Astrocyte (in vitro differentiated cells and primary cell): ENCODE measurements at regions not wholly inside any gene's neighbourhood (a gene's known extent, or its start where the extent isn't known, plus 50 kb on each side); places are given as distances from the start of the nearest gene placed in this dataset.

Experiments used
- DNase-seq: peaks from one replicate; pipeline ENCODE4 v3.0.0-alpha.2; 2010; ENCODE audit warnings: low read depth
- FAIRE-seq: peaks from 2 replicates; lab custom pipeline; 2011; peaks lifted over from hg19 to GRCh38; lab: Jason Lieb, UNC
- H2AFZ ChIP-seq: 2 replicates; pipeline ENCODE4 v1.6.0; 2012; ENCODE audit warnings: low read depth, low read length, inconsistent platforms
- H3K27ac ChIP-seq: 2 replicates; pipeline ENCODE4 v1.5.1; 2011; ENCODE audit warnings: low read depth, low read length, inconsistent platforms
- H3K27me3 ChIP-seq: 2 replicates; pipeline ENCODE4 v1.6.0; 2011; ENCODE audit warnings: low read length, inconsistent platforms; ENCODE audit not compliant: insufficient read depth
- H3K36me3 ChIP-seq: 2 replicates; pipeline ENCODE4 v1.5.1; 2011; ENCODE audit warnings: low read length, inconsistent platforms; ENCODE audit not compliant: insufficient read depth
- H3K4me1 ChIP-seq: 2 replicates; pipeline ENCODE4 v1.5.1; 2011; ENCODE audit warnings: low read length, inconsistent platforms; ENCODE audit not compliant: insufficient read depth
- H3K4me2 ChIP-seq: 2 replicates; pipeline ENCODE4 v1.6.0; 2012; ENCODE audit warnings: low read length, inconsistent platforms
- H3K4me3 ChIP-seq: 2 replicates; pipeline ENCODE4 v1.5.1; 2011; ENCODE audit warnings: low read depth, mild to moderate bottlenecking, low read length, inconsistent platforms; ENCODE audit not compliant: insufficient read depth
- H3K79me2 ChIP-seq: 2 replicates; pipeline ENCODE4 v1.6.0; 2012; ENCODE audit warnings: mild to moderate bottlenecking, low read length, inconsistent platforms; ENCODE audit not compliant: insufficient read depth
- H3K9ac ChIP-seq: 2 replicates; pipeline ENCODE4 v1.6.0; 2012; ENCODE audit warnings: mild to moderate bottlenecking, low read length, inconsistent platforms
- H3K9me3 ChIP-seq: 2 replicates; pipeline ENCODE4 v1.5.1; 2012; ENCODE audit warnings: low read depth, mild to moderate bottlenecking, low read length, inconsistent platforms; ENCODE audit not compliant: insufficient read depth
- H4K20me1 ChIP-seq: 2 replicates; pipeline ENCODE4 v1.6.0; 2012; ENCODE audit warnings: low read length, inconsistent platforms; ENCODE audit not compliant: insufficient read depth
- H3K27ac Mint-ChIP-seq: one replicate; pipeline ENCODE4 v1.8.0; 2021; ENCODE audit warnings: mild to moderate bottlenecking, mixed read lengths; ENCODE audit not compliant: unreplicated experiment
- H3K27me3 Mint-ChIP-seq: one replicate; pipeline ENCODE4 v1.8.0; 2021; ENCODE audit warnings: low read depth, mixed read lengths; ENCODE audit not compliant: unreplicated experiment
- H3K36me3 Mint-ChIP-seq: one replicate; pipeline ENCODE4 v1.8.0; 2021; ENCODE audit warnings: low read depth, mixed read lengths; ENCODE audit not compliant: unreplicated experiment
- H3K4me1 Mint-ChIP-seq: one replicate; pipeline ENCODE4 v1.8.0; 2021; ENCODE audit warnings: low read depth, mixed read lengths; ENCODE audit not compliant: unreplicated experiment
- H3K4me3 Mint-ChIP-seq: one replicate; pipeline ENCODE4 v1.8.0; 2021; ENCODE audit warnings: mild to moderate bottlenecking, moderate library complexity, mixed read lengths; ENCODE audit not compliant: unreplicated experiment
- H3K9me3 Mint-ChIP-seq: one replicate; pipeline ENCODE4 v1.8.0; 2021; ENCODE audit warnings: mild to moderate bottlenecking, mixed read lengths; ENCODE audit not compliant: unreplicated experiment
- CTCF ChIP-seq: IDR thresholded peaks from 2 replicates; pipeline ENCODE4 v1.5.1; 2011; ENCODE audit warnings: low read depth, mild to moderate bottlenecking, inconsistent platforms, low read length, moderate library complexity; ENCODE audit not compliant: insufficient read depth
- EZH2 ChIP-seq: IDR thresholded peaks from 2 replicates; pipeline ENCODE4 v1.6.1; 2012; ENCODE audit warnings: mild to moderate bottlenecking, low read length, inconsistent platforms; ENCODE audit not compliant: insufficient read depth

GRCh38 chr3:115381931-115382330, 234.8 kb upstream of the ZBTB20 start:
- no peak for TF ChIP-seq EZH2
- no peak for TF ChIP-seq CTCF
- Histone ChIP-seq H4K20me1 (no peaks in the 10 kb centered on the region), H3K36me3 (no peaks in the 10 kb centered on the region), H3K79me2 (no peaks in the 10 kb centered on the region), H2AFZ (peak overlapping the region; percentile 31), H3K9me3 (no peaks in the 10 kb centered on the region), H3K27me3 (no peaks in the 10 kb centered on the region), H3K4me1 (peaks cover 12% of the 10 kb centered on the region), H3K9ac (no peak overlapping the region), H3K4me2 (no peak overlapping the region), H3K4me3 (no peak overlapping the region), H3K27ac (peak overlapping the region; percentile 54)
- Mint-ChIP-seq H3K4me1 (no peaks in the 10 kb centered on the region), H3K27ac (no peak overlapping the region), H3K36me3 (no peaks in the 10 kb centered on the region), H3K4me3 (no peak overlapping the region), H3K9me3 (no peaks in the 10 kb centered on the region), H3K27me3 (peaks cover 3% of the 10 kb centered on the region)
- DNase-seq: no peak
- peak; percentile 37 for FAIRE-seq

GRCh38 chr3:115384381-115384780, 237.3 kb upstream of the ZBTB20 start:
- Mint-ChIP-seq H3K27ac (no peak overlapping the region), H3K9me3 (no peaks in the 10 kb centered on the region), H3K36me3 (no peaks in the 10 kb centered on the region), H3K27me3 (peaks cover 3% of the 10 kb centered on the region), H3K4me3 (no peak overlapping the region), H3K4me1 (peaks cover 6% of the 10 kb centered on the region)
- H3K4me3 ChIP-seq: no peak overlapping the region
- TF ChIP-seq EZH2: no peak
- no peak for TF ChIP-seq CTCF
- H3K9me3 ChIP-seq: no peaks in the 10 kb centered on the region
- no peaks in the 10 kb centered on the region for H4K20me1 ChIP-seq
- H3K79me2 ChIP-seq: no peaks in the 10 kb centered on the region
- no peaks in the 10 kb centered on the region for H3K27me3 ChIP-seq
- DNase-seq: peak; percentile 37
- H2AFZ ChIP-seq: no peak overlapping the region
- H3K27ac ChIP-seq: peak overlapping the region; percentile 62
- no peaks in the 10 kb centered on the region for H3K36me3 ChIP-seq
- H3K4me1 ChIP-seq: peaks cover 16% of the 10 kb centered on the region
- FAIRE-seq: no peak
- H3K9ac ChIP-seq: no peak overlapping the region
- H3K4me2 ChIP-seq: peak overlapping the region; percentile 6

GRCh38 chr3:115385774-115386730, 237.3 kb upstream of the GAP43 start:
- H3K9ac ChIP-seq: no peak overlapping the region
- H3K4me3 ChIP-seq: no peak overlapping the region
- Mint-ChIP-seq H3K4me1 (peaks cover 6% of the 10 kb centered on the region), H3K9me3 (no peaks in the 10 kb centered on the region), H3K36me3 (no peaks in the 10 kb centered on the region), H3K27ac (no peak overlapping the region), H3K27me3 (peaks cover 3% of the 10 kb centered on the region), H3K4me3 (no peak overlapping the region)
- H3K9me3 ChIP-seq: no peaks in the 10 kb centered on the region
- TF ChIP-seq EZH2 (no peak), CTCF (no peak)
- H3K4me1 ChIP-seq: peaks cover 16% of the 10 kb centered on the region
- no peaks in the 10 kb centered on the region for H3K36me3 ChIP-seq
- H4K20me1 ChIP-seq: no peaks in the 10 kb centered on the region
- no peak overlapping the region for H3K27ac ChIP-seq
- DNase-seq: no peak
- no peaks in the 10 kb centered on the region for H3K79me2 ChIP-seq
- no peaks in the 10 kb centered on the region for H3K27me3 ChIP-seq
- H2AFZ ChIP-seq: no peak overlapping the region
- no peak overlapping the region for H3K4me2 ChIP-seq
- FAIRE-seq: no peak
